ENCODE measurements at regions not wholly inside any gene's neighbourhood (a gene's known extent, or its start where the extent isn't known, plus 50 kb on each side); places are given as distances from the start of the nearest gene placed in this dataset.

- ChIA-PET POLR2A (interaction anchor here (0.6 to 1.8 kb wide), 5 partner anchors 20 to 52 kb away, joined by 4 to 8 read pairs (median 4); partner anchors contain the start of gene UBL3), CTCF (interaction anchor here (0.8 to 1.8 kb wide), 4 partner anchors 9 to 210 kb away, joined by 3 to 8 read pairs (median 4); partner anchors contain the start of gene UBL3)
- no peaks in the 10 kb centered on the region for H3K9me3 ChIP-seq (ENCODE audit: control insufficient read depth, insufficient read depth, low read length)
- H3K27me3 ChIP-seq (ENCODE audit: control insufficient read depth, insufficient read depth, low read length): no peaks in the 10 kb centered on the region
- peak overlapping the region; percentile 22 for H3K27ac ChIP-seq (ENCODE audit: low read depth, low read length)
- TF ChIP-seq CTCF (IDR thresholded peaks at IDR 0.05; ENCODE audit: low read depth, low read length): no peak
- peak overlapping the region; percentile 2; the same call in 1 of the 2 replicates for H3K4me3 ChIP-seq (ENCODE audit: low read depth, low read length)
- no peak for DNase-seq (ENCODE audit: low read depth, low spot score)
These were observed 52.4 kb upstream of the UBL3 start for GRCh38 chr13:29902632-29903305.

- Histone ChIP-seq H3K9me3 (ENCODE audit: control insufficient read depth, insufficient read depth, low read length) (no peaks in the 10 kb centered on the region), H3K4me3 (ENCODE audit: low read depth, low read length) (peak overlapping the region; percentile 2; the same call in 1 of the 2 replicates), H3K27me3 (ENCODE audit: control insufficient read depth, insufficient read depth, low read length) (no peaks in the 10 kb centered on the region), H3K27ac (ENCODE audit: low read depth, low read length) (peak overlapping the region; percentile 22)
- no peak for TF ChIP-seq CTCF (IDR thresholded peaks at IDR 0.05; ENCODE audit: low read depth, low read length)
- peak; percentile 92 for DNase-seq (ENCODE audit: low read depth, low spot score)
- ChIA-PET CTCF (interaction anchor here (0.8 to 1.8 kb wide), 3 partner anchors 22 to 210 kb away, joined by 3 to 8 read pairs (median 4); partner anchors contain the start of gene UBL3), POLR2A (interaction anchor here (0.8 to 1.8 kb wide), 3 partner anchors 22 to 52 kb away, joined by 4 to 5 read pairs (median 4); partner anchors contain the start of gene UBL3)
These were observed 51.6 kb upstream of the UBL3 start for GRCh38 chr13:29901710-29902631.

All from AG04450 (cell line).